ENCODE measurements at regions not wholly inside any gene's neighbourhood (a gene's known extent, or its start where the extent isn't known, plus 50 kb on each side); places are given as distances from the start of the nearest gene placed in this dataset.
A peak's percentile ranks its signal among the peaks of the same experiment; 100 is the strongest.

DNA sequence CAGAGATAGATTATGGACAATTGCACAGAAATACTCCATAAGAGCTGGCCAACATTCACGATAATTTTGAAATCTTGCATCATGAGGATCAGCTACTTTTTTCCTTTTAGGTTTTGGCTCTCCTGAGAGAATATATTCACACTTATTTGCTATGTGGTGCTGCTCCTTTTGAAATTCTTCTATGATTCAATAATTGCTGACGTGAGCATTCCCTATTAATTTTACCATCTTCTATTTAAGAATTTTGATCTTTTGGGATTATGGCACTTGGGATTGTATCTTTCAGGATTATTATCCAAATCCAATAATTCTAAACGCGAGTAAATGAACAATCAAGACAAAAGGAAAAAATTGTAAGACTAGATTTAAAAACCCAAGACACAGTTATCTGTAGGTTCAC is 358.8 kb downstream of the ELAVL2 start:
- no peak for DNase-seq

DNA sequence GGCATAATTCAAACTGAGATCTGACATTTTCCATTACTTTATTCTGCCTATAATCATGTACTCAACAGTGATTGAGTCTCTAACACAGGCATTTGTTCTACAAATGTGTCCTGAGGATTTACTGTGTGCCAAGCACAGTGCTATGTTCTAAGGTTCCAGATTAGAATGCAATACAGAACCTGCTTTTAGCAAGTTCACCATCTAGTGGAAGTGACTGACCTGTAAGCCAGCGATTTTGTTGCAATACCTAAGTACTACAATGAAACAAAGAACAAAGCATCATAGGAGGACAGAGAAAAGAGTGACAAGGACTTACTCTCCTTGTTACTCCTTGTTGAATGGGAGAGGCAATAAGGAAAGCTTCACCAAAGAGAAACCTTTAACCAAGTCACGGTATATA is 348.1 kb downstream of the ELAVL2 start:
- no peak for DNase-seq

DNA sequence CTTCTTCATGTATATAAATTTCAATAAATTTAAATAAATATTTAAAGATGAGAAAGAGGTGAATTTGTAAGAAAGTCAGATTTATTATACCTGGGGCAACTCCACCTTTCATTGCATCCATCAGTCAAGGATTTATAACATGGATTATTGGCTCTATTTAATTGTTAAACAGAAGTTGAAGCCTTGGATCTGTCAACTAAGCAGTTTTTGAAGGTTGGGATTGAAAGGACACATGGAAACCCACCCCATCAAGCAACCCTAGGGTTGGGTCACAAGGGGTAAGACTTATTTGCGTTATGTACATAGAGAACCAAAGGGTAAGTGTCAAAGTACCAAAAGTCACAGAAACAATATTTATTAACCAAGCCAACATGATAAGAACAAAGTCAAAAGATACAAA is 342.5 kb downstream of the ELAVL2 start:
- no peak for DNase-seq

DNA sequence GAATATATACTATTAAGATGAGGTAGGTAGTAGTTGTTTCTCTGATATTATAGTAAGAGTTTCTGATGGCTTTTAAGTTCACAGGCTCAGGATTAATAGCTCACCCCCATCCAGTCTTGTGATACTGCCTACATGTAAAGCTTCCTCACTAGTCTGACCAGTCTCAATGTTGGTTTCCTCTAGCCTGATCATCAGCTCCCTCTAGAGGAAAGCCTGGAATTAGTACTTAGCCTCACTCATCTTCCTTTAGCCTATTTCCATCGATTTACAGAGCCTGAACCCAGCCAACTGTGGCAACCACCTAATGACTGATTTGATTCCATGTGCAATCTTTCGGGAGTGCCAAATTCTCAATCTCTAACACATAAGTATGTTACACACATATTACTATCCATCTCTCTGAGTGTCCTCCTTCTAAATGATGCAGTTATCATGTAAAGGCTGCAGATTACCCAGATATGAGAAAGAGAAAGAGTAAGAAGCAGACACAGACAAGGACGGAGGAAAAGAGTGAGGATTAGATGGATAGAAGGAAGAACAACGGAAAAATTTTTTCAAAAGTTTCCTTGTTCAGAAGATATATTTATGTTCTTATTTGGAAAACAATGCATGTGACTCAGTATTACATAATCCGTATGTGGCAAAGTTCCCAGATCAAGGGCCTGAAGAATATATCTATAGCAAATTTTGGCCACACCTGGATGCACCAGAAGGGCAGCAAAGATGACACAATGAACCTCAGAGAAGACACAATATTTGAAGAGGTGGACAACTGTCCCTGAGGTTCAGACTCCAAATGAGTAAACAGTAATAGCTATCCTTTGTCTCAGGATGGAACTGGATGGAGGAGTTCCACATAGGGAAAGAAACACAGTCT is 333.7 kb downstream of the ELAVL2 start:
- DNase-seq, result peak; percentile 47

DNA sequence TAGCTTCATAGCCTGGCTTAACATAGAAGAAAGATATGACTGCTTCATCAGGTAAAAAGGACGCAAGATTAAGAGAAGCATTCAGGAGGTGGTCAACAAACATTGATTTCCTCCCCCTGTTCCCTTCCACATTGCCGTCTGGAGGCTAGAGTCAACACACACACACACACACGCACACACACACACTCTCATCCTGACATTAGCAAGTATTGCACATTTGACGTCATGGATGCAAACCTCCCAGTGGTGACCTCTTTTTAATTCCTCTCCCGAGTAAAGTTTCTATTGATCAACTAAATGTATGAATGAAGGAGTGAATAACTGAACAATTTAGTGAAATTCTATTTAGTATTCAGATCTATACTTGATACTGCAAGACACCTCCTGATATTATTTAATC is 332.8 kb downstream of the ELAVL2 start:
- DNase-seq, result no peak

DNA sequence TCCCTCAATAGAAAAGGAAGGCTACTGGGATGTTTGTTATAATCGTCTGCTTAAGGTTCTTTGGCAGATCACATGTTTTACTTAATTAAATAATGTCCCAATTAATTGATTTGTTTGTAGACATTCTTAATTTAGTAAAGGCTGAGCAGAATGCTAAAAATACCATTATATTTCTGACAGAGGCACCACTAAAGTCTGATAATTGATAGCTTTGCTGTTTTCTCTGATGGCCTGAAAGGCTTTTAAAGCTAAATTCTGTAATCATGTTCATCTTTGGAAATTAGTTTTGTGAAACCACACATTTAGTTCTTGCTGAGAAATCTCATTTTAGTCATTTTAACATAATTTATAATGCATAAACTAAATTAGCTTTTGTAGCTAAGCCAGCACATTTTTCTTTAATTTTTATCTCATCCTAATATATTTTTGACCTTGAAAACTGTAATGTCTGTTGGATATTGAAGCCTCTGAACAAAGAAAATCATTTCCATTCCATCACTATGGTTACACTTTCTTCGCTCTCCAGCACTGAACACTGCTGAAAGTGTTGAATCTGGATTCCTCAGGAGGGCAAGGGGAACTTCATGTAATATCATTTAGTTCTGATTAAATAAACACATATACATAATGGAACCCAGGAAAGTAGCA is 329.4 kb downstream of the ELAVL2 start:
- no peak for DNase-seq

DNA sequence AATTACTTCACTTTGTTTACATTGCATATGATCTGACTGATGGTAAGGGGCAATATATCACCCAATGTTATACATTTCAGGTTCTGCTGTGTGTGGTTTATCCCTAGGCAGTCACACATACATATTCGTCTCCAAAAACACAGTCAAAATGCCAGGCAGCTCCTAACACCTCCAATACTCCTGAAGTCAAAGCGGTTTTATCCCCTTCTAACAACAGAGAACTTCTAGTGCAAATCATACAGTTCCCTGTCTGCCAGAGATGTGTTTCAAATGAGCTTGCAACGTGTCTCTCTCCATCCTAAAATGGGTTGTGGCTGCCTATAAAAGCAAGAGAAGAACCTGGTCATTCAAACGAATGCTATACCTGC is 328.9 kb downstream of the ELAVL2 start:
- DNase-seq, result no peak

DNA sequence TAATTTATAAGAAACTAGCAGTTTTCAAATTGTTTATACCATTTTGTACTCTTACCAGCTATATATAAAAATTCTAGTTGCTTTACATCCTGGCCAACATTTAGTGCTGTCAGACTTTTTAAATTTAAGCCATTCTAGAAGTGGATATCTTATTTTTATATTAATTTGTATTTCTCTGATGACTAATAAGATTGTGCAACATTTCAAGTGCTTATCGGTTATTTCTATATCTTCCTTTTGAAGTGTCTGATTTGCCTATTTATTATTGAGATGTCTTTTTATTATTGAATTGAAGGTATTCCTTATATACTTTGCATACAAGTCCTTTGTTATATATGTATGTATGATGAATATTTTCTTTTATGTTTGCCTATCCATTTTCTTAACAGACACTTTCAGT is 324.0 kb downstream of the ELAVL2 start:
- DNase-seq, result no peak

DNA sequence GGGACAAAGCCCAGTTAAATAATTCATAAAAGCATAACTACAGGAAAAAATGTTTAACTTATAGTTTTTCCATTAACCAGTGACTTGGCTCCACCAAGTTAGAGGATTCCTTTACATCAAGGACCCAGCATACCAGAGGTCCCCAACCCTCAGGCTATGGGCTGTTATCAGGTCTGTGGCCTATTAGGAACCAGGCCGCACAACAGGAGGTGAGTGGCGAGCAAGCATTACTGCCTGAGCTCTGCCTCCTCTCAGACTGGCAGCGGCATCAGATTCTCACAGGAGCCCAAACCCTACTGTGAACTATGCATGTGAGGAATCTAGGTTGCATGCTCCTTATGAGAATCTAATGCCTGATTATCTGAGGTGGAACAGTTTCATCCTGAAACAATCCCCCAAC is 303.1 kb downstream of the ELAVL2 start:
- DNase-seq, result no peak

DNA sequence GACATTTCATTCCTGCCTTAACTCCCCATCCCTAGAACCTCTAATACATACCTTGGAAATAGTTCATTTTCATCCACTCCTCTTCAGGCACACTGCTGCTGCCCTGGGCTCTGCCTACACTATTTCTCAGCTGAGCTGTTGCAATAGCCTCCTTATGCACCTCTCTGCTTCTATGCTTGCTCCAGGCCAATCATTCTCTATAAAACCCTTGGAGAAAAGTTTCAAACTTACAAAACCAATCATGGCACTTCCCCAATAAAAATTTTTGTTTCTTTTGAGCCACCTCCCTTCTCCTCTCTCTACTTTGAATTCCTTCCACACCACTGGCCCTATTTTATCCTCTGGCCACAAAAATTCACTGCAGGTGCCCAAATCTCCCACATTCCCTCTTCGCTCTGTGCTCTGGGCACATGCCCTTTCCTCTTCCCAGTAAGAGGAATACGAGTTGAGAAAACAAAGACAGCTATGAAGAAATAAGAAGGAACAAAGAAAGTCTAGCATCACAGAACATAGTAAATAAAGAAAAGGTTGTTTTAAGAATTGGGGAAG is 301.4 kb downstream of the ELAVL2 start:
- DNase-seq, result no peak

DNA sequence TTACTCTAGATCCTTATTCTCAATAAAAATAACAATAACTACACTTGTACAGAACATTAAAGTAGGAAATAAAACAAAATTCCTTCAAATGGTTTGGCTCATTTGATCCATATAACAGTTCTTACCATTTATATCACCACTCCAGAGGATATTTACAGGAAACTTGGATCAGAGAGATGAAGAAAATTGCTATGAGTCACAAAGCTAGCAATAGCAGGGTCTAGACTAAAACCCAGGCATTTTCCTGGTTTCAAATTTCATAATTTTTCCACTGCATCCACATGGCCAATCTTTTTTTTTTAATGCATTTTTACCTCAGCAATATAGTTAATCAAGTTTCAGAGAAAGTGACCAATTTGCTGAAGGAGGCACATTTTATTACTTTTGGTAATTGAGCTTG is 299.2 kb downstream of the ELAVL2 start:
- no peak for DNase-seq

DNA sequence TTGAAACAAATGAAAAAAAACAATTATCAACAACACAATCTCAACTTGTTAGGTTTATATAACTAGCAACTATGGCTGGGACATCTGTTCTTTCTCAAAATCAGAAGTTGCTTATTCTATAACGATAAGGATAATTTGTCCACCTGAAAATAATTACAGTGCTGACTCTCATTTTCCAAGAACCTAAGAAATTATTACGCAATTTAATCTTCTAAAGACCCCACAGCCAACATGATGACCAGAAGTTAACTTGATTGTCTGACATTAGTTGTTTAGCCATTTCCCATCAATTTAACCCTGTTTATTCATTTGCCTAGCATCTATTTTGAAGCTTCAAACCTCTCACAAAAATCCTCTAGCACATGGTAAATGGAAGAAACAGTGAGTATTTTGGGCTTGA is 293.8 kb downstream of the ELAVL2 start:
- no peak for DNase-seq

DNA sequence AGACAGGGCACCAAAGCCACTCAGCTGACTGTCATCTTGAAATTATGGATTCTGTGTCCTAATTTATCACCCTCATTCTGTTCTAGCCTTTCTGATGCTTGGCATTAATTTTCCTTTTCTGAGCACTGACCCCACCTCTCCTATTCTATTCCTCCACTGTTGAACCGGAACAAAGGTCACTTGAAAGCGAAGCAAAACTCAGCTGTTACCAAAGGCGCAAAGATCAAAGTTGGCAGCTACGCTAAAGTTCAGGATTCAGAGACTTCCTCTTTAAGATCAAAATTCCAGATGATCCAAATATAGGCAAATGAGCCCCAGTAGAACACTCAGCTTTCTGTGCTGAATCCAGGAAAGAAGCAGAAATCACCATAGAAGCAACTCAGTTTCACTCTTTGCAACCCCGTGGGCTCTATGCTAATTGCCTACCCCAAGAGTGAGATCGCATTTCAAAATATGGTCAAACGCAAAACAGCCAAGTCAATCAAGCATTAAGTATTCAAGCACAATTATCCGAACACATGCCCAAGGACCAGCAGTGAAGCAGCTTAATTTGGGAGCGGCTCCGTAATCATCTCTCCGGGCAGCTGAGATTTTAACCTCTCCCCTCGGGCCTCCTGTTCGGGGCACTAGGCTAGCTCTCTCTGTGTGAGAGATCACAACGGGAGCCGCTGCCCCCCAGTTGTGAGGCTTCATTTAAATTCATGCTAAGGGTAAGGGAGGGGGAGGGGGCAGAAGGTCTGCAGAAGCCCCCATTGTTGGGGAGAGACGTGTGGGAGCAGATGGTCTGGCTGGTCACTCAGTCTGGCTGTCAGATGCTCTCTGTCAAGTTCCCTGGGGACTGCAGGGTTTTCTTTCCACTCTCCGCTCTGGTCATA is 288.6 kb downstream of the ELAVL2 start:
- peak; percentile 69 for DNase-seq

DNA sequence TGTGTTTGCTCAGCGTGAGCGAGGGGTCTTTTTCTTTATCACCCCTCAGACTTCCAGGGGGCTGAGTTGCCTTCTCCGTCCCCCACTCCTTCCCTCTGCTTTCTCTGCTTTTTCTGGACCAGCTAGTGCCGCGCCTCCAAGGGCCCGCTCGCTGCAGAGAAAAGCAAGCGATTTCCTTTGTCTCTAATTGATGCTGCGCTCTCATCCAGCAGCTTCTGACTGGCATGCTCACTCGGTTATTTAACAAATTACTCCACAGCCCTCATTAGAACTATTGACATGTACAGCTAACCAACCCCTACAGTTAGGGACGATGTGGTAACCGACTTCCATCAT is 288.0 kb downstream of the ELAVL2 start:
- no peak for DNase-seq

DNA sequence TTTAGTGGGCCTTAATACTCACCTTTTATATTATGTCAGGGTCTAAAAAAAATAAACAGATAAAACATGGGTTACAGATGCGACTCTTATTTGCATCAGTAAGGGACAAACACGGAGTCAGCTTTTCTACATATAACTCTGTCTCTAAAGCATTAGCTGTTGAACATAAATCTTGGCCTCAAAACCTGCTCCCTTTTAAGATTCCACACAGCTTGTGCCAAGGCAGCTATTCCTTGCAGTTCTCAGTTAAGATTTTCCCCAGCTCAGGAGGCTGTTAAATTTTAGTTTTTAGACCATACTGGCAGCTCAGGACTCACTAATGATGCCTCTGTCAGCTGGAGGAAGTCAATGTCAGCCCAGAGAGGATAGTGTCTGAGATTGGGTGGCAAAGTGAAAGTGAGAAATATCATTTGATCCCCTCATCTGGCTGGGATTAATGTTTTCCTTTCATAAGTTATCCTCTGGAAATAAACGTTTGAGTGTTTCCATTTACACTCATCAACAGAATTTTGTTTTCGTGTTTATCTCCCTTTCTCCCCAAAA is 287.5 kb downstream of the ELAVL2 start:
- no peak for DNase-seq

DNA sequence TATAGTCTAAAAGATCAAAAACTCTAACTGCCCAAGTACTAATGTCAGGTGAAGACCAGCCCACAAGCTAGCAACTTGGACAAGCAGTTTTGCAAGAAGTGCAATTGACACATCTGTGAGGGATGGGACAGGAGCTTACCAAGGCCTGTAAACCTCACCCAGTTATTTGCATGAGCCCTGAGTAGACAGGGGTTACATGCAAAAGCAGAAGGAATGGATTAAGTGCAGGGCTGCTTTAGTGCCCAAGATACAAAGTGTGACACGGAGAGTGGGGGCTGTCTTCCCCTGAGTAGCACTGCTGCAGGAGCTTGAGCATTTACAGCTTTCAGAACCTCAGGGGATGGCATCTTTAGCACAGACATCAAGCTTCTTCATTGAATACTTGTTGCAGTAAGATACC is 286.7 kb downstream of the ELAVL2 start:
- no peak for DNase-seq

DNA sequence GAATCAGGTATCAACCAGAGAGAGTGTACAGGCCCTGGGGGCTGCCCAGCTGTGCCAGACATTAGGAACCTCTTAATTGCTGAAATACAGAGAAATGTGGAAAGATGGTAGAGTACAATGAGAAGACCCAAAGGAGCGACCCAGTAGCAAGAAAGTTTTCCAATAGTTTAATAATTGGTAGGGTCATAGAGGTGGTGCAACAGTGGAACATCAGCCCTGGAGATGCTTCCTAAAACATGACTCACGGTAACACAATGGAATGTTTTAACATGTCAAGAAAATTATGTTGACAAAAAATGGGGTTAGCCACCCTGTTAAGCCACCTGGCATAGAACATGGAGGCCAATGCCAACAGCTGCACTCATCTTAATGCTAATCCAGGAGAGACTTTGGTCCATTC is 284.1 kb downstream of the ELAVL2 start:
- no peak for DNase-seq

DNA sequence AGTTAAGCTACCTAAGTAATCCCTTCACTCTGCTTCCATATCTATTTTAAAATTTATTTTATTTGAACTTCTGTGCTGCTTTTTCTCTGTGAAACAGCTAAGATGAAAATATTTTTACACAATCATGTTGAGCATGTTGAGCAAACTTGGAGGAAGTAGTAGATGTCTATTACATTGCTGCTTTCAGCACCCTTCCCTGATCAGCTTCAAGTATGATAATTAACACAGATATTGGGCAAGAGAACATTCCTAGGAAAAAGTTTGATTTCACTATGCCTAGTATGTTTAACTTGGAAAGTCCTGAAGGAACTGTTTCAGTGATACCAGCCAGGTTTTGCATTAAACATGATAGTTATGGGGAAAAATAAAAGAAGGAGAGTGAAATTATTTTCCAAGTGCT is 283.6 kb downstream of the ELAVL2 start:
- DNase-seq, result no peak

DNA sequence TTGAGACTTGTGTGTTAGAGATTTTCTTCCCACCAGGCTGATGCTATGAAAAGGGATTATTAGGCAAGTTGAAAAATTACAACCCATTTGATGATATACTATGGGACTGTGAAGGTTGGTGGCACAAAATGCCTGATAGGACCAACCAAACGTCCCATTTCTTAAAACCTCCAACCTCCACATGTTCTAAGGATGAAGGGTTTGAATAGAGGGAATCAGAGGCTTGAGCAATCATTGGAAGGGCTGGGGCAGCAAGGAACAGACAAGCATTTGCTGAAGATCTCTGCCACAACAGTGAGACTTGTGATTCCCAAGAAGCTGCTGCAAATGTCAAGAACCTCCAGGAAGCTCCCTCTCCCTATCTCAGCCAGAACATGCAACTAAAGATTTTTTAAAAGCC is 283.1 kb downstream of the ELAVL2 start:
- DNase-seq, result no peak

DNA sequence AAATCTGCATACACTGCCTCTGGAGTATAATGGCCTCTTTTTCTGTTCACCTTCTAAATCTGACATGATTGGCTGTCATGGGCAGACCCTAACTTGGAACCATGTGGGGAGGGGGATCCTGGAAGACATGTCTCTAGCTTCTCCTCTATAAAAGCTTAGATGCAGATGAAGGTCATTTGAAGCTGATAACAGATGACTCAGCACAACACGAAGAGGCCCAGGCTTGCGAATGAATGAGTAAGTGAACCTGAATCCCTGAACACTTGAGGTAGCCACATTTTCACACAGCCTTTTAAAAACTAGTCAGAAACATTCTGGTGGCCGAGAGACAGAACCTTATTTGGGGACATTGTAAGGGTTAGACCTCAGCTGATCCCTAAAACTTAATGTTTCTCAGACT is 282.6 kb downstream of the ELAVL2 start:
- no peak for DNase-seq

DNA sequence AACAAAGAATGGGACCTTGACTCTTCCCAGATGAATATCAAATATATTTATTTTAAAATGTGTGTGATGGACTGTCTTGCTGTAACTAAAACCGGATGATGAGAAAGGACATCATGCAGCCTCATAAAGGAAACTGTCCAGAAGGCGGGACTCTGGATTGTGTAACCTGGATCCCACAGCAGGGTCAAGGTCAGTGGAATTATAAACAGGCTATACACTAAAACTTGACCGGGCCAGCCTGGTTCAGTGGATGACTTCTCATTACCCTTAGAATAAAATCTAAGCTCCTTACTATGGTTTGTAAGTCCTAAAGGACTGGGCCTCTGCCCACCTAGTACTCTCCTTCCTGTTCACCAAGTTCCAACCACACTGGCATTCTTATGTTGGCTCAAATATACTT is 280.3 kb downstream of the ELAVL2 start:
- no peak for DNase-seq

DNA sequence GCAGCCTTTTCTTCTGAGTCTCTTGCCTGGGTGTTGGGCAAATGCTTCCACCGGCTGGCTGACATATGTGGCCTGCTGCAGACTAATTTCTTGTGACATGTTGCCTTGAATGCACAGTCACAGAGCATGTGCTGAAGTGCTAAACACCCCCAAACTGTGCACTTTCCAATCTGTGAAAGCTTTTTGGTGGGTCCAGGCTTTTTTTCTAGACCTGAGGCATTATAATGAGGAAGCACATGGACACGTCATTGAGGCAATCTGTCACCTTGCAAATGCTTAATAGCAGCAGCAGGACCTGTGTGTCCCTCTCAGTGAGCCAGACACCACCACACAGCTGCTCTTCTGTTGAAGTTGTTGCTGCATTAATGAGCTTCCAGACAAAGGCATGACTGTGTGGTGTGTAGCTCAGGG is 274.7 kb downstream of the ELAVL2 start:
- DNase-seq, result peak; percentile 23
